Spleen (tissue), 11 donors: ENCODE measurements at regions not wholly inside any gene's neighbourhood (a gene's known extent, or its start where the extent isn't known, plus 50 kb on each side); places are given as distances from the start of the nearest gene placed in this dataset.

Source experiments
- DNase-seq: peaks from one replicate; pipeline ENCODE4 v3.0.0-alpha.2; 2020
- H3K27ac ChIP-seq, 8 donors: fragments of 200-600 bp; sonication (generic) in 7 of 8; 1 replicate in 4 of 8; 2 replicates in 4 of 8; pipeline versions ENCODE4 v1.5.0 to v1.8.0; 2016 to 2021; ENCODE audit warnings: inconsistent platforms in 4 of 8, mild to moderate bottlenecking in 4 of 8, moderate library complexity in 1 of 8
- H3K27me3 ChIP-seq, 7 donors: fragments of 200-600 bp; sonication (generic) in 6 of 7; replicated peaks in 1 of 7; 1 replicate in 4 of 7; 2 replicates in 3 of 7; pipeline versions ENCODE4 v1.5.0 to v1.8.0; 2016 to 2021; ENCODE audit warnings: inconsistent platforms in 3 of 7, mild to moderate bottlenecking in 1 of 7
- H3K36me3 ChIP-seq, 6 donors: fragments of 200-600 bp; sonication (generic) in 5 of 6; 1 replicate in 4 of 6; 2 replicates in 2 of 6; pipeline versions ENCODE4 v1.5.0 to v1.8.0; 2016 to 2021; ENCODE audit warnings: inconsistent platforms in 2 of 6
- H3K4me1 ChIP-seq, 6 donors: fragments of 200-600 bp; sonication (generic) in 5 of 6; 1 replicate in 3 of 6; 2 replicates in 3 of 6; pipeline versions ENCODE4 v1.5.0 to v1.8.0; 2016 to 2021; ENCODE audit warnings: inconsistent platforms in 3 of 6
- H3K4me3 ChIP-seq, 8 donors: fragments of 200-600 bp; sonication (generic) in 7 of 8; 1 replicate in 4 of 8; 2 replicates in 4 of 8; pipeline versions ENCODE4 v1.5.0 to v1.8.0; 2016 to 2021; ENCODE audit warnings: inconsistent platforms in 4 of 8, mild to moderate bottlenecking in 4 of 8, moderate library complexity in 2 of 8
- H3K9me3 ChIP-seq, 8 donors: fragments of 200-600 bp; sonication (generic) in 7 of 8; 1 replicate in 4 of 8; 2 replicates in 4 of 8; pipeline versions ENCODE4 v1.5.0 to v1.8.0; 2016 to 2021; ENCODE audit warnings: inconsistent platforms in 4 of 8
- POLR2A ChIP-seq, 3 donors: fragments of 450-650 bp; IDR thresholded peaks; one replicate each; pipeline ENCODE4 v1.5.1; 2017; ENCODE audit warnings: antibody characterized with exemption in 3 of 3, mild to moderate bottlenecking in 1 of 3
- POLR2AphosphoS5 ChIP-seq, 3 donors: sonication (generic); formaldehyde crosslinking; IDR thresholded peaks; one replicate each; pipeline ENCODE4 v1.5.1; 2017; ENCODE audit warnings: antibody characterized with exemption in 3 of 3
- WGBS, 5 donors: extraction: QIAGEN DNeasy Blood & Tissue Kit in 3 of 5; methylation state at CpG; one replicate each; pipeline versions ENCODE4 v1.1.5 to v1.1.7; 2013 to 2018; 5-methylcytosine and 5-hydroxymethylcytosine counted together
- intact Hi-C: fragments of 100-400 bp; cut with DNase I; formaldehyde crosslinking; loops from one replicate; pipeline ENCODE4 v1.15.0; 2023; ENCODE audit warnings: low total_unique reads
- TF ChIP-seq, protein P1 (sequence below), 11 experiments: fragments of 200-600 bp in 7 of 11; fragments of 450-650 bp in 4 of 11; sonication (generic) in 4 of 11; IDR thresholded peaks in 8 of 11; conservative IDR thresholded peaks in 3 of 11; 1 replicate in 7 of 11; 2 replicates in 4 of 11; pipeline versions ENCODE4 v1.4.0 to v1.8.0; 2016 to 2021; ENCODE audit warnings: antibody characterized with exemption in 11 of 11, inconsistent platforms in 4 of 11, mild to moderate bottlenecking in 1 of 11
- donor health status: healthy with polysubstance abuse.
- donor health status: DM: no; HTN: no; CAD: no; lungs with moderate emphysema.
- donor health status: DM: no; HTN: no; CAD: no.
- donor health status: Bipolar disorder and iron deficiency.
- donor health status: healthy.
- donor health status: DM: no; HTN: no; CAD: no.
- donor health status: DM: yes; HTN: yes; CAD: no.

DNA sequence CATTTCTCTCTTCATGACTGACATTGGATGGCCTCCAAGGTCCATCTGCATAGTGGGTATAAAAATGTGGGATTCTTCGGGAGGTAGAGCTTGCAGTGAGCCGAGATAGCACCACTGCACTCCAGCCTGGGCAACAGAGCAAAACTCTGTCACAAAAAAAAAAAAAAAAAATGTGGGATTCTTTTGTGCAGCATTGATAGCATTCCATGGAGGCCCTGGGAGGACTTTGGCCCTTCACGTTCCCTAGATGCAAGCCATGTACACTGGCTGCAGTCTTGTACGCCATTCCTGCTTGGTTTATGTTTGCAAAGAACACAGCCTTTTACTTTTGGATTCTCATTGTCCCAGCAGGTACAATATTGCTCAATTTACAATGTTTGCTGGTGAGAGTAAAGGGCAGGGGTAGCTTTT lies 157.8 kb downstream of the SLCO4C1 start:
- TF ChIP-seq POLR2AphosphoS5 (IDR thresholded peaks at IDR 0.05) (no peak), POLR2A (IDR thresholded peaks at IDR 0.05) (no peak)
- TF ChIP-seq, protein P1, sequence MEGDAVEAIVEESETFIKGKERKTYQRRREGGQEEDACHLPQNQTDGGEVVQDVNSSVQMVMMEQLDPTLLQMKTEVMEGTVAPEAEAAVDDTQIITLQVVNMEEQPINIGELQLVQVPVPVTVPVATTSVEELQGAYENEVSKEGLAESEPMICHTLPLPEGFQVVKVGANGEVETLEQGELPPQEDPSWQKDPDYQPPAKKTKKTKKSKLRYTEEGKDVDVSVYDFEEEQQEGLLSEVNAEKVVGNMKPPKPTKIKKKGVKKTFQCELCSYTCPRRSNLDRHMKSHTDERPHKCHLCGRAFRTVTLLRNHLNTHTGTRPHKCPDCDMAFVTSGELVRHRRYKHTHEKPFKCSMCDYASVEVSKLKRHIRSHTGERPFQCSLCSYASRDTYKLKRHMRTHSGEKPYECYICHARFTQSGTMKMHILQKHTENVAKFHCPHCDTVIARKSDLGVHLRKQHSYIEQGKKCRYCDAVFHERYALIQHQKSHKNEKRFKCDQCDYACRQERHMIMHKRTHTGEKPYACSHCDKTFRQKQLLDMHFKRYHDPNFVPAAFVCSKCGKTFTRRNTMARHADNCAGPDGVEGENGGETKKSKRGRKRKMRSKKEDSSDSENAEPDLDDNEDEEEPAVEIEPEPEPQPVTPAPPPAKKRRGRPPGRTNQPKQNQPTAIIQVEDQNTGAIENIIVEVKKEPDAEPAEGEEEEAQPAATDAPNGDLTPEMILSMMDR (IDR thresholded peaks at IDR 0.05 in 8 of 11, conservative IDR thresholded peaks at IDR 0.05 in 3 of 11) = no peak
- 85 to 87% (median 86%) methylated on average over 4 of the region's 4 CpGs for WGBS, 5 donors
- Histone ChIP-seq H3K36me3 (no peaks in the 10 kb centered on the region), H3K27me3 (no peaks in the 10 kb centered on the region), H3K4me1 (no peaks in the 10 kb centered on the region), H3K27ac (no peak overlapping the region), H3K9me3 (no peaks in the 10 kb centered on the region), H3K4me3 (no peak overlapping the region)
- intact Hi-C loops = no loop called here
- no peak for DNase-seq

DNA sequence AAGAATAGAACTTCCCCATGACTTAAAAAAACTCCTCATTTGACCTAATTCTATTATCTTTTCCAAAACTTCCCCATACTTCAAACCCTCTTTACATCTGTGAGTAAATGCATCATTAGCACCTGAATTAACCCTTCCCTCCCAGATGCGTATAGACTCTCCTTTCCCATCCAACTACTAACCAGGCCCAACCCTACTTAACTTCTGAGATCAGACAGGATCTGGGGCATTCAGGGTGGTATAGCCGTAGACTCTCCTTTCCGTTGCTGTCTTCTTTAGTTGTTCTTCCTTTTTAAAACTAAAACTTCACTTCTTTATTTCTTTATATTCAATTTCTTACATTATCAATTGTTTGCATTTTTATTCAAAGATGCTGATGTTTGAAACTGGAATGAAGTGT lies 165.2 kb downstream of the SLCO4C1 start:
- WGBS, 5 donors = 78 to 94% (median 93%) methylated on average over 3 of the region's 3 CpGs
- no peak overlapping the region for H3K4me3 ChIP-seq

DNA sequence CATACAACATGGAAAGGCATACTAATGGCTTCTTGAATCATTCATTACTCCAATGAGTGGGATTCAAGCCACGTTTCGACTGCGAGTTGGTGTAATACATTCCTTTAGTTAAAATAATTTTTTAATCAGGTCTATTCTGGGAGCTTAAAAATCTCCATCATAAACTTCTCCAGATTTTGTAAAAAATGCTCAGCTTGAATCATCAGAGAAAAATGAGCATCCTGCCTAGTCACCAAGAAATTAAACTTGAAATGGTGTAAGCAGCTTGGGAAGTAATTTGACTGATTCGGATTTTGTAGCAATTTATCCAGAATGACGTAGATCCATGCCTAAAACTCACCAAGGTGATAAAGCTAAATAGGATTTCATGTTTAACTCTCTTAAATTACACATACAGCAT lies 165.7 kb downstream of the SLCO4C1 start:
- 83 to 89% (median 87%) methylated on average over 5 of the region's 5 CpGs for WGBS, 5 donors
- intact Hi-C loops = no loop called here
- H3K27me3 ChIP-seq = no peaks in the 10 kb centered on the region
- TF ChIP-seq POLR2AphosphoS5 (IDR thresholded peaks at IDR 0.05) = no peak
- TF ChIP-seq POLR2A (IDR thresholded peaks at IDR 0.05) = no peak
- TF ChIP-seq, protein P1 (IDR thresholded peaks at IDR 0.05 in 8 of 11, conservative IDR thresholded peaks at IDR 0.05 in 3 of 11) = no peak
- DNase-seq = no peak
- no peak overlapping the region for H3K4me3 ChIP-seq
- H3K36me3 ChIP-seq = no peaks in the 10 kb centered on the region
- H3K4me1 ChIP-seq = no peaks in the 10 kb centered on the region
- H3K9me3 ChIP-seq = no peaks in the 10 kb centered on the region
- no peak overlapping the region for H3K27ac ChIP-seq

More for the DNA sequence above, 165.2 kb downstream of the SLCO4C1 start:
- intact Hi-C loops = no loop called here
- no peak for DNase-seq
- no peaks in the 10 kb centered on the region for H3K9me3 ChIP-seq
- no peaks in the 10 kb centered on the region for H3K27me3 ChIP-seq
- H3K4me1 ChIP-seq = no peaks in the 10 kb centered on the region
- TF ChIP-seq POLR2AphosphoS5 (IDR thresholded peaks at IDR 0.05) (no peak), POLR2A (IDR thresholded peaks at IDR 0.05) (no peak)
- TF ChIP-seq, protein P1 (IDR thresholded peaks at IDR 0.05 in 8 of 11, conservative IDR thresholded peaks at IDR 0.05 in 3 of 11) = no peak
- H3K27ac ChIP-seq = no peak overlapping the region
- no peaks in the 10 kb centered on the region for H3K36me3 ChIP-seq

DNA sequence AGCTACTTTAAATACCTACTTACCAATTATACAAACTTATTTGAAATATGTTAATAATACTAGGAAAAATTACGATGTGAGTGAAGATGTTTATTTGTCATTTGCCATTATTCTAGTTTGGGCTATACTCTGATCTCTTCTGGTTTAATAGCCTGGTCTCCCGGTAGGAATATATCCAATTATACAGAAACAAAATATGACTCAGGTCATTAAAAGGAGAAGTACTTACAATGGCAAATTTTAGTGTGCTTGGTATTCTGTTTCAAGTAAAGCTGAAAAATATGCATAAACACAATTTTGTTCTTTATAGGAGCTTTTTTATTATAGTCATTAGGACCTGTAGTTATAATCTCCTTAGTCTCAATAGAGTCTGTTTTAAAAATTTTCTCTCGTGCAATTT lies 176.8 kb downstream of the SLCO4C1 start:
- intact Hi-C loops = no loop called here
- H3K27me3 ChIP-seq = no peaks in the 10 kb centered on the region
- no peak for DNase-seq
- WGBS, 5 donors = 69 to 81% (median 74%) methylated on average over 3 of the region's 3 CpGs
- TF ChIP-seq POLR2A (IDR thresholded peaks at IDR 0.05) = no peak
- TF ChIP-seq, protein P1 (IDR thresholded peaks at IDR 0.05 in 8 of 11, conservative IDR thresholded peaks at IDR 0.05 in 3 of 11) = no peak
- no peak for TF ChIP-seq POLR2AphosphoS5 (IDR thresholded peaks at IDR 0.05)
- no peak overlapping the region for H3K4me3 ChIP-seq
- H3K36me3 ChIP-seq = no peaks in the 10 kb centered on the region
- no peaks in the 10 kb centered on the region for H3K9me3 ChIP-seq
- no peak overlapping the region for H3K27ac ChIP-seq
- no peaks in the 10 kb centered on the region for H3K4me1 ChIP-seq
